Prostate gland (tissue), 2 donors: ENCODE measurements at regions not wholly inside any gene's neighbourhood (a gene's known extent, or its start where the extent isn't known, plus 50 kb on each side); places are given as distances from the start of the nearest gene placed in this dataset.

Experiments used
- DNase-seq: peaks from one replicate; pipeline ENCODE4 v3.0.0-alpha.2; 2019; ENCODE audit warnings: low spot score
- H3K27ac ChIP-seq, 2 donors: fragments of 200-600 bp; sonication (generic); 2 replicates each; pipeline ENCODE4 v1.5.1; 2017 to 2019
- H3K27me3 ChIP-seq: fragments of 200-600 bp; sonication (generic); replicated peaks from 2 replicates; pipeline ENCODE4 v1.5.1; 2019; ENCODE audit not compliant: insufficient read depth
- H3K36me3 ChIP-seq, 2 donors: fragments of 200-600 bp; sonication (generic); 1 replicate in 1 of 2; 2 replicates in 1 of 2; pipeline versions ENCODE4 v1.5.1 to v1.8.1; 2017 to 2019
- H3K4me1 ChIP-seq: fragments of 200-600 bp; sonication (generic); replicated peaks from 2 replicates; pipeline ENCODE4 v1.5.1; 2019
- H3K4me3 ChIP-seq, 2 donors: fragments of 200-600 bp; sonication (generic); 2 replicates each; pipeline ENCODE4 v1.5.1; 2017 to 2019
- H3K9me3 ChIP-seq: fragments of 200-600 bp; sonication (generic); 2 replicates; pipeline ENCODE4 v1.5.1; 2017
- CTCF ChIP-seq, 4 experiments: fragments of 200-600 bp in 2 of 4; fragments of 450-650 bp in 2 of 4; sonication (generic) in 2 of 4; IDR thresholded peaks; 1 replicate in 3 of 4; 2 replicates in 1 of 4; pipeline ENCODE4 v1.5.1; 2016 to 2019; ENCODE audit warnings: antibody characterized with exemption in 4 of 4, mild to moderate bottlenecking in 2 of 4, moderate library complexity in 2 of 4
- POLR2A ChIP-seq: fragments of 450-650 bp; IDR thresholded peaks from one replicate; pipeline ENCODE4 v1.6.1; 2016; ENCODE audit warnings: antibody characterized with exemption, mild to moderate bottlenecking
- POLR2AphosphoS5 ChIP-seq: sonication (generic); formaldehyde crosslinking; IDR thresholded peaks from one replicate; pipeline ENCODE4 v1.6.1; 2017; ENCODE audit warnings: antibody characterized with exemption
- WGBS: methylation state at CpG from one replicate; pipeline ENCODE4 v1.1.5; 2018; 5-methylcytosine and 5-hydroxymethylcytosine counted together
- intact Hi-C: fragments of 100-400 bp; cut with DNase I; formaldehyde crosslinking; loops from one replicate; pipeline ENCODE4 v1.14.2; 2022

DNA sequence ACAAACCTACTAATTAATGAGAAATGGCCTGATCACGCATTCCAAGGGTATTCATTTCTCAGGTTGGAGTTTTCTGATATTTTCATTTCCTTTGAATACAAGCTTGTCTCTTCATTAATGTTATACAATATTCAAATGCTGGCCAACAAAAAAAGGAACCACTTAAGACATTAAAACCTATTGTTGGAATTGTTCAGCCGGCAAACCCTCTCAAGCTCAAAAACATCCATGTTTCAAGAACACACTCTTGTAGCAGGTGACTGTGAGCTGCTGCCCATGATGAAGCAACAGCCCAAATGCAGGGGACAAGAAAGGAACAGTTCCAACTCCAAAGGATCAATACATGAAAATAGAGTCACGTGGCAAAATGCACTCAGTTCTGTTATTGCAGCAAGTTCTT lies 454.5 kb downstream of the BCL11A start:
- intact Hi-C loops: no loop called here
- no peak overlapping the region for H3K27ac ChIP-seq
- no peaks in the 10 kb centered on the region for H3K9me3 ChIP-seq
- no peaks in the 10 kb centered on the region for H3K4me1 ChIP-seq
- no peak for DNase-seq
- no peaks in the 10 kb centered on the region for H3K36me3 ChIP-seq
- WGBS: 77% methylated on average over 3 of the region's 3 CpGs
- no peak overlapping the region for H3K4me3 ChIP-seq
- TF ChIP-seq CTCF (IDR thresholded peaks at IDR 0.05): no peak
- TF ChIP-seq POLR2A: no peak
- TF ChIP-seq POLR2AphosphoS5: no peak
- H3K27me3 ChIP-seq: no peaks in the 10 kb centered on the region

GRCh38 chr2:60097298-60097697 lies 456.2 kb downstream of the BCL11A start:
- no peak for TF ChIP-seq POLR2A

DNA sequence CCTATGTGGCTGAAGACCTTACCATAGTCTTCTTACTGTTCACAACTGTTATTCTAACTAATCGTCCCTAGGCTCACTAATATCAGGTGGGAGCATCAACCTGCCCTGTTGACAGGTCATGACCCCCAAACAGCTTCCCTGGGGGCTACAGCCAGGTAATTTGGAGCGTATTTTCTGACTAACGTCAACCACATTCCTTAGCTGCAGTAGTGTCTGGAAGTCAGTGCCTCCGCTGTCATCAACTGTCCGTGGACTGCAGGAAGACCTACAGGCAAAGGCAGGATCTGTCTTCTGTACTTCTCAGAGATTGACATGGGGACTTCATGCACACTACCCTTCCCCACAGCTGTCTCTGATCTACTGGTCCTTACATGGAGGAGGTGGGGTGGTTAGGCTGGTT lies 456.9 kb downstream of the BCL11A start:
- intact Hi-C loops: no loop called here

More at GRCh38 chr2:60097298-60097697, 456.2 kb downstream of the BCL11A start:
- H3K27me3 ChIP-seq: no peaks in the 10 kb centered on the region
- whole genome bisulfite sequencing: 95% methylated on average over 11 of the region's 11 CpGs
- H3K4me1 ChIP-seq: no peaks in the 10 kb centered on the region
- H3K4me3 ChIP-seq: no peak overlapping the region
- no peaks in the 10 kb centered on the region for H3K9me3 ChIP-seq
- H3K36me3 ChIP-seq: no peaks in the 10 kb centered on the region
- no peak for DNase-seq
- H3K27ac ChIP-seq: no peak overlapping the region
- intact Hi-C loops: no loop called here

GRCh38 chr2:60095903-60096302 lies 457.6 kb downstream of the BCL11A start:
- WGBS: 66% methylated on average over 2 of the region's 2 CpGs
- Histone ChIP-seq H3K9me3 (no peaks in the 10 kb centered on the region), H3K4me3 (no peak overlapping the region), H3K27me3 (no peaks in the 10 kb centered on the region), H3K4me1 (no peaks in the 10 kb centered on the region), H3K36me3 (no peaks in the 10 kb centered on the region), H3K27ac (no peak overlapping the region)
- intact Hi-C loops: no loop called here
- DNase-seq: no peak
- TF ChIP-seq POLR2A: no peak
- TF ChIP-seq CTCF (IDR thresholded peaks at IDR 0.05): no peak
- no peak for TF ChIP-seq POLR2AphosphoS5

More for the DNA sequence above, 456.9 kb downstream of the BCL11A start:
- no peak for DNase-seq
- TF ChIP-seq CTCF (IDR thresholded peaks at IDR 0.05) (no peak), POLR2A (no peak), POLR2AphosphoS5 (no peak)
- WGBS: 90% methylated on average over 5 of the region's 5 CpGs
- Histone ChIP-seq H3K27ac (no peak overlapping the region), H3K27me3 (no peaks in the 10 kb centered on the region), H3K4me3 (no peak overlapping the region), H3K9me3 (no peaks in the 10 kb centered on the region), H3K36me3 (no peaks in the 10 kb centered on the region), H3K4me1 (no peaks in the 10 kb centered on the region)

- TF ChIP-seq POLR2AphosphoS5 (no peak), POLR2A (no peak), CTCF (IDR thresholded peaks at IDR 0.05) (no peak)
- no peak for DNase-seq
- intact Hi-C loops: no loop called here
- 87% methylated on average over 2 of the region's 2 CpGs for WGBS
- Histone ChIP-seq H3K4me3 (no peak overlapping the region), H3K27me3 (no peaks in the 10 kb centered on the region), H3K4me1 (no peaks in the 10 kb centered on the region), H3K36me3 (no peaks in the 10 kb centered on the region), H3K9me3 (no peaks in the 10 kb centered on the region), H3K27ac (no peak overlapping the region)
These were observed 458.1 kb downstream of the BCL11A start for GRCh38 chr2:60095202-60095815.
